ENCODE measurements at regions not wholly inside any gene's neighbourhood (a gene's known extent, or its start where the extent isn't known, plus 50 kb on each side); places are given as distances from the start of the nearest gene placed in this dataset.
"Not testable (repeated sequence)": the region's sequence is repeated elsewhere in the genome, so short reads cannot be mapped to it uniquely, and the experiment has no call there.

- TF ChIP-seq CTCF (conservative IDR thresholded peaks at IDR 0.05), result no peak
- no peak overlapping the region for H3K27ac ChIP-seq
Observed at GRCh38 chr7:10756981-10757380, 216.7 kb upstream of the PHF14 start.

GRCh38 chr7:10759120-10759519 lies 214.6 kb upstream of the PHF14 start:
- TF ChIP-seq CTCF (conservative IDR thresholded peaks at IDR 0.05), result no peak
- no peak overlapping the region for H3K27ac ChIP-seq

GRCh38 chr7:10767771-10768170 lies 205.9 kb upstream of the PHF14 start:
- no peak overlapping the region for H3K27ac ChIP-seq
- no peak for TF ChIP-seq CTCF (conservative IDR thresholded peaks at IDR 0.05)

GRCh38 chr7:10770176-10770575 lies 203.5 kb upstream of the PHF14 start:
- TF ChIP-seq CTCF (conservative IDR thresholded peaks at IDR 0.05), result no peak
- H3K27ac ChIP-seq, result no peak overlapping the region

- H3K27ac ChIP-seq, result no peak overlapping the region
- TF ChIP-seq CTCF (conservative IDR thresholded peaks at IDR 0.05), result no peak
Observed at GRCh38 chr7:10773430-10773829, 200.2 kb upstream of the PHF14 start.

GRCh38 chr7:10779465-10780399 lies 193.9 kb upstream of the PHF14 start:
- no peak for TF ChIP-seq CTCF (conservative IDR thresholded peaks at IDR 0.05)
- no peak overlapping the region for H3K27ac ChIP-seq

- no peak for TF ChIP-seq CTCF (conservative IDR thresholded peaks at IDR 0.05)
- no peak overlapping the region for H3K27ac ChIP-seq
Observed at GRCh38 chr7:10780400-10780747, 193.3 kb upstream of the PHF14 start.

- H3K27ac ChIP-seq, result not testable (repeated sequence)
Observed at GRCh38 chr7:10786976-10787375, 186.7 kb upstream of the PHF14 start.
